OCI-LY3 (cell line): ENCODE measurements at regions not wholly inside any gene's neighbourhood (a gene's known extent, or its start where the extent isn't known, plus 50 kb on each side); places are given as distances from the start of the nearest gene placed in this dataset.

Experiments used
- H2AFZ ChIP-seq: fragments of 200-600, 300-600 bp; shearing (Covaris generic); 2 replicates; pipeline ENCODE4 v1.6.0; 2014; ENCODE audit warnings: antibody characterized with exemption, low read depth, low read length
- H3K27ac ChIP-seq: fragments of 200-600, 300-600 bp; sonication (generic); 2 replicates; pipeline ENCODE4 v1.5.1; 2014; ENCODE audit warnings: mild to moderate bottlenecking, low read length, moderate library complexity, mixed read lengths
- H3K27me3 ChIP-seq: fragments of 200-600, 300-600 bp; sonication (generic); 2 replicates; pipeline ENCODE4 v1.6.1; 2014; ENCODE audit warnings: low read depth, low read length, mixed read lengths
- H3K36me3 ChIP-seq: fragments of 200-600, 300-600 bp; sonication (generic); replicated peaks from 2 replicates; pipeline ENCODE3; 2014; ENCODE audit warnings: low read depth, low read length, mixed read lengths
- H3K4me1 ChIP-seq: fragments of 300-600, 200-600 bp; sonication (generic); 2 replicates; pipeline ENCODE4 v1.6.1; 2014; ENCODE audit warnings: low read length, mixed read lengths
- H3K4me2 ChIP-seq: fragments of 200-600, 300-600 bp; sonication (generic); 2 replicates; pipeline ENCODE4 v1.6.1; 2014; ENCODE audit warnings: low read length, mixed read lengths
- H3K4me3 ChIP-seq: fragments of 300-600, 200-600 bp; sonication (generic); 2 replicates; pipeline ENCODE4 v1.5.1; 2014; ENCODE audit warnings: antibody characterized with exemption, mild to moderate bottlenecking, low read length, moderate library complexity
- H3K79me2 ChIP-seq: fragments of 300-600, 200-600 bp; shearing (Covaris generic); 2 replicates; pipeline ENCODE4 v1.6.1; 2014; ENCODE audit warnings: mild to moderate bottlenecking, low read length, mixed read lengths
- H3K9ac ChIP-seq: fragments of 300-600, 200-600 bp; shearing (Covaris generic); 2 replicates; pipeline ENCODE4 v1.6.0; 2014; ENCODE audit warnings: mild to moderate bottlenecking, low read length, moderate library complexity
- H3K9me3 ChIP-seq: fragments of 200-600, 300-600 bp; shearing (Covaris generic); 2 replicates; pipeline ENCODE4 v1.6.1; 2014; ENCODE audit warnings: low read length, mixed read lengths; ENCODE audit not compliant: insufficient read depth
- H4K20me1 ChIP-seq: fragments of 200-600, 300-600 bp; sonication (generic); 2 replicates; pipeline ENCODE4 v1.6.1; 2016; ENCODE audit warnings: low read length, mixed read lengths; ENCODE audit not compliant: insufficient read depth
- CTCF ChIP-seq: fragments of 200-600, 300-600 bp; sonication (generic); IDR thresholded peaks from 2 replicates; pipeline ENCODE4 v1.5.1; 2014; ENCODE audit warnings: antibody characterized with exemption, low read length, low read depth
- EZH2phosphoT487 ChIP-seq: fragments of 200-600 bp; shearing (Covaris generic); IDR thresholded peaks from 2 replicates; pipeline ENCODE4 v1.6.1; 2018; ENCODE audit warnings: antibody characterized with exemption, mixed run types, low read depth

GRCh38 chrX:130974323-130974722 is 71.3 kb upstream of the ENOX2 start:
- no peak overlapping the region for H3K4me3 ChIP-seq
- H3K79me2 ChIP-seq = no peaks in the 10 kb centered on the region
- no peaks in the 10 kb centered on the region for H4K20me1 ChIP-seq
- H3K27me3 ChIP-seq = 0 out of 2 replicates have a peak, but pooled peaks cover 2% of the 10 kb centered on the region
- H3K9me3 ChIP-seq = no peaks in the 10 kb centered on the region
- H3K27ac ChIP-seq = no peak overlapping the region
- TF ChIP-seq EZH2phosphoT487 (no peak), CTCF (no peak)
- no peak overlapping the region for H2AFZ ChIP-seq
- no peaks in the 10 kb centered on the region for H3K36me3 ChIP-seq
- H3K4me1 ChIP-seq = no peaks in the 10 kb centered on the region
- H3K4me2 ChIP-seq = no peak overlapping the region
- no peak overlapping the region for H3K9ac ChIP-seq

GRCh38 chrX:130975947-130976346 is 72.9 kb upstream of the ENOX2 start:
- peak overlapping the region; percentile 55 for H3K4me2 ChIP-seq
- TF ChIP-seq EZH2phosphoT487 (no peak), CTCF (peak; percentile 69)

GRCh38 chrX:130981836-130982235 is 76.3 kb upstream of the ARHGAP36 start:
- H3K79me2 ChIP-seq = no peaks in the 10 kb centered on the region
- H3K36me3 ChIP-seq = no peaks in the 10 kb centered on the region
- no peak overlapping the region for H3K9ac ChIP-seq
- H2AFZ ChIP-seq = no peak overlapping the region
- no peak overlapping the region for H3K27ac ChIP-seq
- H4K20me1 ChIP-seq = no peaks in the 10 kb centered on the region
- H3K9me3 ChIP-seq = no peaks in the 10 kb centered on the region
- H3K4me1 ChIP-seq = no peaks in the 10 kb centered on the region
- TF ChIP-seq CTCF = no peak
- no peak for TF ChIP-seq EZH2phosphoT487
- H3K27me3 ChIP-seq = no peaks in the 10 kb centered on the region
- no peak overlapping the region for H3K4me2 ChIP-seq
- no peak overlapping the region for H3K4me3 ChIP-seq

More at GRCh38 chrX:130975947-130976346, 72.9 kb upstream of the ENOX2 start:
- Histone ChIP-seq H3K79me2 (no peaks in the 10 kb centered on the region), H3K4me3 (peak overlapping the region; percentile 56), H3K9me3 (no peaks in the 10 kb centered on the region), H3K9ac (no peak overlapping the region), H3K27me3 (0 out of 2 replicates have a peak, but pooled peaks cover 2% of the 10 kb centered on the region), H3K4me1 (no peaks in the 10 kb centered on the region), H3K27ac (no peak overlapping the region), H2AFZ (peak overlapping the region; percentile 26; the same call in 1 of the 2 replicates), H4K20me1 (no peaks in the 10 kb centered on the region), H3K36me3 (no peaks in the 10 kb centered on the region)

- H3K9me3 ChIP-seq = no peaks in the 10 kb centered on the region
- no peaks in the 10 kb centered on the region for H4K20me1 ChIP-seq
- H2AFZ ChIP-seq = no peak overlapping the region
- H3K27me3 ChIP-seq = no peaks in the 10 kb centered on the region
- H3K79me2 ChIP-seq = no peaks in the 10 kb centered on the region
- no peak for TF ChIP-seq EZH2phosphoT487
- no peak for TF ChIP-seq CTCF
- H3K4me3 ChIP-seq = no peak overlapping the region
- no peaks in the 10 kb centered on the region for H3K36me3 ChIP-seq
- no peak overlapping the region for H3K27ac ChIP-seq
- H3K4me2 ChIP-seq = no peak overlapping the region
- no peak overlapping the region for H3K9ac ChIP-seq
- H3K4me1 ChIP-seq = no peaks in the 10 kb centered on the region
Observed at GRCh38 chrX:130984782-130985181, 73.4 kb upstream of the ARHGAP36 start.
